Gastroesophageal sphincter (tissue), 3 donors: ENCODE measurements at regions not wholly inside any gene's neighbourhood (a gene's known extent, or its start where the extent isn't known, plus 50 kb on each side); places are given as distances from the start of the nearest gene placed in this dataset.

Experiments used
- CTCF ChIP-seq, 4 experiments: fragments of 200-600 bp in 2 of 4; fragments of 450-650 bp in 2 of 4; sonication (generic) in 1 of 4; IDR thresholded peaks; one replicate each; pipeline ENCODE4 v1.5.1; 2017 to 2019; ENCODE audit warnings: antibody characterized with exemption in 4 of 4, mild to moderate bottlenecking in 2 of 4, moderate library complexity in 2 of 4
- EP300 ChIP-seq: sonication (generic); formaldehyde crosslinking; IDR thresholded peaks from one replicate; pipeline ENCODE4 v1.6.1; 2017; ENCODE audit warnings: antibody characterized with exemption, mild to moderate bottlenecking
- POLR2A ChIP-seq, 2 donors: fragments of 450-650 bp; IDR thresholded peaks; one replicate each; pipeline ENCODE4 v1.6.1; 2017; ENCODE audit warnings: antibody characterized with exemption in 2 of 2, mild to moderate bottlenecking in 2 of 2, moderate library complexity in 1 of 2

- TF ChIP-seq CTCF (IDR thresholded peaks at IDR 0.05) (no peak), EP300 (no peak), POLR2A (IDR thresholded peaks at IDR 0.05) (no peak)
These were observed 543.5 kb downstream of the PTPRC start for GRCh38 chr1:199182186-199182843.
